VCaP (cell line): ENCODE measurements at regions not wholly inside any gene's neighbourhood (a gene's known extent, or its start where the extent isn't known, plus 50 kb on each side); places are given as distances from the start of the nearest gene placed in this dataset.

Experiments
- H3K27ac ChIP-seq: fragments of 450-650 bp; 2 replicates; pipeline ENCODE4 v1.5.1; 2017
- TF ChIP-seq, protein P1 (sequence below): fragments of 450-650 bp; conservative IDR thresholded peaks from 2 replicates; pipeline ENCODE4 v1.5.1; 2017; ENCODE audit warnings: mild to moderate bottlenecking, moderate library complexity

- no peak overlapping the region for H3K27ac ChIP-seq
- TF ChIP-seq, protein P1, sequence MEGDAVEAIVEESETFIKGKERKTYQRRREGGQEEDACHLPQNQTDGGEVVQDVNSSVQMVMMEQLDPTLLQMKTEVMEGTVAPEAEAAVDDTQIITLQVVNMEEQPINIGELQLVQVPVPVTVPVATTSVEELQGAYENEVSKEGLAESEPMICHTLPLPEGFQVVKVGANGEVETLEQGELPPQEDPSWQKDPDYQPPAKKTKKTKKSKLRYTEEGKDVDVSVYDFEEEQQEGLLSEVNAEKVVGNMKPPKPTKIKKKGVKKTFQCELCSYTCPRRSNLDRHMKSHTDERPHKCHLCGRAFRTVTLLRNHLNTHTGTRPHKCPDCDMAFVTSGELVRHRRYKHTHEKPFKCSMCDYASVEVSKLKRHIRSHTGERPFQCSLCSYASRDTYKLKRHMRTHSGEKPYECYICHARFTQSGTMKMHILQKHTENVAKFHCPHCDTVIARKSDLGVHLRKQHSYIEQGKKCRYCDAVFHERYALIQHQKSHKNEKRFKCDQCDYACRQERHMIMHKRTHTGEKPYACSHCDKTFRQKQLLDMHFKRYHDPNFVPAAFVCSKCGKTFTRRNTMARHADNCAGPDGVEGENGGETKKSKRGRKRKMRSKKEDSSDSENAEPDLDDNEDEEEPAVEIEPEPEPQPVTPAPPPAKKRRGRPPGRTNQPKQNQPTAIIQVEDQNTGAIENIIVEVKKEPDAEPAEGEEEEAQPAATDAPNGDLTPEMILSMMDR, result no peak
Measured at GRCh38 chr10:123442901-123443300, 223.3 kb upstream of the GPR26 start.

DNA sequence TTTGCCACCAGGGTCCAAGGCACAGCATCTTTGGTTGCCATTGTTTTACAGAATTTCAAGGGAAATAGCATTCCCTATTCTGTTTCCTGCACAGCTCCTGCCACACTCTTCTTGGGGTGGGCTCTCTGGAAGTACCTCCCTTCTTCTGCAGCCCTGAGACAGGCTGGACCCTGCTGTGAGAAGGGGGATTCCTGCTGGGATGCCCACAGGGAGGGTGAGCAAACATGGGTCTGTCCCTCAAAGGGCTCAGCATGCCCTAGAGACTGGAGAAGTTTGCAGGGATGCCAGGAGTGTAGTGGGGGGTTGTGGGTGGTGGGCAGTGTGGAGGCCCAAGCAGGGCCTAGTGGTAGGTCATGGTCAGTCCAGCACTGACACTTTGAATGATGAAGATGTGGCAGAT lies 222.2 kb upstream of the GPR26 start:
- H3K27ac ChIP-seq, result no peak overlapping the region
- TF ChIP-seq, protein P1, result no peak

GRCh38 chr10:123445261-123445775 lies 220.8 kb upstream of the GPR26 start:
- no peak overlapping the region for H3K27ac ChIP-seq
- TF ChIP-seq, protein P1, result no peak

- no peak overlapping the region; the same call in 1 of the 2 replicates for H3K27ac ChIP-seq
- TF ChIP-seq, protein P1, result no peak
Measured at GRCh38 chr10:123446449-123447156, 219.6 kb upstream of the GPR26 start.

DNA sequence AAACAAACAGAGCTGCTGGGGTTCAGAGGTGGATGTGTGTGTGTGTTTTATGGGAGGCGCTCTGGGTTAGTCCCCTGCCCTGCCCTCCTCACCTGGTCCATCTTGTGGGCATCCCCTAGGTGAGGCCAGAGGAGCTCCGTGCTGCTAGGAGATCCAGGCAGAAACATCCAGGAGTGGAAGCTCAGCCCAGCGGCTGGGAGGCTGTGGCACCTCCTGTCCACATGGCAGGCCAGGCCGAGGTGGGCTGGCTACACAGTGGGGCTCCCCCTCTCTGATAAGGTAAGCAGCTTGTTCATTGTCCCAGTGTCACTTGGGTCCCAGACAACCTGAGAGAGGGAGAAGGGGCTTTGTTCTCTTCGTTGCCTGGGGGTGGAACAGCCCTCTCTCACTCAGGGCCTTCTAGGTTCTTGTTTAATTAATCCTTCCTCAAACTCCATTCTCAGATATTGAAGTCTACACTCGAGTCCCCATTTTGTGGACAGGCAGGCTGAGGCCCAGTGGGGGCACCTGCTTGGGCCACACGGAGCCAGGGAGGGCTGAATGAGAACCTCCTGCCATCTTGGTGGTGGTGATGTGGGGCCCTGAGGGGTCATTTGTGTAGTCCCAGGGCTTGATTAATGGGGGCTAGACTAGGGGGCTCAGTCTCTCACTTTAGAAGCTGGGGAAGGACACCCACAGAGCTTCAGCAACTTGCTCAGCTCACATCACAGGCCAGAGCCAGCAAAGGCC lies 216.8 kb upstream of the GPR26 start:
- H3K27ac ChIP-seq, result no peak overlapping the region
- TF ChIP-seq, protein P1, result no peak

DNA sequence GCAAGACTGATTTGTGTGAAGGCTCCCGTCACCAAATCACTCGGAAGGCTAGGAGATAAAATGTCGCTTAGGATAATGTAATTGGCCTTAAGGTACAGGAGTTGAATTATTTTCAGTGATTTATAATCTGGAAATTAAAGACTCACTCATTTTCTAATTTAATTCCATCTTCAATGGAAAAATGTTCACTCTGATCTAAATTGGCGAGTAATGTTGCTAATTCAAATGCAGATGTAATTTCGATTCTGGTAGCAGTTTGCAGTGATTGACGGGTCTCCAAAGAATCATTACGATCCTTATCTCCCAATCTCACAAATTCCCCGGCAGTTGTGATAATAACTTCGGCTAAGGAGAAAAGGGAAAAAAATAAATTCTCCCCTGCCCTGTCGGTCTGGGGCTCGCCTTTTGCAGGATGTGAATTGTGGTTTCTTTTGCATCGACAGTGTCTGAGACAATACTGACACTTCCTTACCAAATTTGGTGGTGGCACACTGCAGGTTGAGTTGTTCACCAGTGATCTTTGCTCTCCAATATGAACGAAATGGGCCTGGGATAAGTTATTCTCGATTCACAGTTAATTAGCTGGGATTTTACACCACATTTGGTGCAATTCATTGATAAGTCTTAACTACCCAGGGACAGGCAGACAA lies 215.1 kb upstream of the GPR26 start:
- no peak overlapping the region for H3K27ac ChIP-seq
- TF ChIP-seq, protein P1, result no peak

GRCh38 chr10:123451618-123452245 lies 214.4 kb upstream of the GPR26 start:
- TF ChIP-seq, protein P1, result no peak; the same call in 1 of the 2 replicates
- no peak overlapping the region for H3K27ac ChIP-seq
